ENCODE measurements at regions not wholly inside any gene's neighbourhood (a gene's known extent, or its start where the extent isn't known, plus 50 kb on each side); places are given as distances from the start of the nearest gene placed in this dataset.

DNA sequence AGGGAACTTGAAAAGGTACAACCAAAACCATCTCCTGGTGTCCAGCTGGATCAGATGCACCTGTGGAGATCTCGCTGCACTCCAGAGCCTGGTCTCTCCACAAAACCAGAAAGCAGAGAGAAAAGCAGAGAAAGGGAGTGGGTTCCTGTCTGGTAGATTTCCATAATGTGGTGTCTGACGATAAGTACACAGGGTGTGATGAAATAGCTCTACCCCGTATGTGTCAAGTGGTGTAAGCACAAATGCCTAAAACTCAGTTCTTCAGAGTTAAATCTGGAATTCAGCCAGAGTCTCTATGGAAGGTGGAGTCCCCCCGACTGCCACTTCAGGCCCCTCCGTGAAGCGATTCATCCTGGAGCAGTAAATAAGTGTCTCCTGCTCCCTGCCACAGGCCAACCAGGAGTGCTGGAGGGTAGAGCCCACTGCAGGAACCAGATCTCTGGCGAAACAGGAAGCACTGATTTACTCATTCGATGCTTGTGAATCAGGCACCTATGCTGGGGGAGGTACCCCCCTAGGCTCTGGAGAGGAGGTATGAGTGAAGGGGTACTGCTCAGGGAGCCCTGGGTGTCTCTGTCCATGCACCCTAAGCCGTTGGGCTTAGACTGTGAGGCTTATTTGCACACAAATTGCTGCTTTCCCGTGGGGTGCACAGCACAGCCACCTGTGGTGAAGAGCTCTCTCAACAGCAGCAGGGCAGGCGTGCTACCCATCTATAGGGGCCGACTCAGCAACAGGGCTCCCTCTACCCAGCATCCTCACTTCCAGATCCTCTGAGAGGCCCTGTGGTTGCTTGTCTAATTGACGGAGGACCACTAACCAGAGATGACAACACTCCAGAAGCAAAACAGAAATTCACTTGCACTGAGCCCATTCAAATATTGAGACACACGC is 97.1 kb upstream of the MYOCD start:
- DNase-seq (ENCODE audit: low spot score in 2 of 2) (no peak), FAIRE-seq (no peak)

DNA sequence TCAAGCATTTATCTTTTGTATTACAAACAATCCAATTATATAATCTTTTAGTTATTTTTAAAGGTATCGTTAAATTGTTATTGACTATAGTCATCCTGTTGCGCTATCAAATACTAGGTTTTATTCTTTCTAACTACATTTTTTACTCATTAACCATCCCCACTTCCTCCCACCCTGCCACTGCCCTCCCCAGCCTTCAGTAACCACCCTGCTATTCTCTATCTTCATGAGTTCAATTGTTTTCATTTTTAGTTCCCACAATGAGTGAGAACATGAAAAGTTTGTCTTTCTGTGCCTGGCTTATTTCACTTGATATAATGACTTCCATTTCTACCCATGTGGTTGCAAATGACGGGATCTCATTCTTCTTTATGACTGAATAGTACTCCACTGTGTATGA is 94.1 kb upstream of the MYOCD start:
- DNase-seq (ENCODE audit: low spot score in 2 of 2) (no peak), FAIRE-seq (no peak)

DNA sequence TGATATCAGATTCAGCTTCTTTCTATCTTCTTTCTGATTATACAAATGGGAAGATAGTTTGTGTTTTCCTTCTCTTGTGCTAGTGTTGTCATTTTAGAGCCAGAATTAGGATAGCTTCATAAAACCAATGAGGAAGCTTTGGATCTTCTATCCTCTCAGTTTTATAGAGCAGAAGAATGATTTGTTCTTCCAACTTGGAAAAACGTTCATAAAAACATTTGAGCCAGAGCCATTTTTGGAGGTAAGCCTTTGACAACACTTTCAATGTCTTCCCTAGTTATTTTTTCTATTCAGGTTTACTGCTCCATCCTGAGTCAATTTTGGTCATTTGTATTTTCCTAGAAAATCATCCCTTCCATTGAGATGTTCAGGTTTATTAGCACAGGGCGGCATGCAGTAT is 91.2 kb upstream of the MYOCD start:
- FAIRE-seq = no peak
- no peak for DNase-seq (ENCODE audit: low spot score in 2 of 2)

GRCh38 chr17:12575641-12576040 is 90.0 kb upstream of the MYOCD start:
- FAIRE-seq (no peak), DNase-seq (ENCODE audit: low spot score in 2 of 2) (no peak)

DNA sequence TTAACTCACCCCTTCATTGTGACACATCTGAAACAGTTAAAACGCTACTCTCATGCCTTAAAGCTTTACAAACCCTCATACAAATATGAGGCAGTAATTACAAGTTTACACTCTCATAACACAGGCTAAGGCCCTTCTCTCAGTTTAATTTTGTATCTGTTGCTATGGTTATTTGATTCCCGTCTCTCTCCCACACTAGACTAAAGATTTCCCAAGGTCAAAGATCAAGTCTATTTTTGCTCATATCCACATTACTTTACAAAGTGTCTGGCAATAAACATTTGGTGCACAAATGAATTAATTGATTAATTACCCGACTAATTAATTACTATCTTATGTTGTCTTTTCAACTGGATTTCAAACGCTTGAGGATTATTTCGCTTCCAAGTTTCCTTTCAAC is 86.4 kb upstream of the MYOCD start:
- FAIRE-seq = no peak

GRCh38 chr17:12580640-12581039 is 85.0 kb upstream of the MYOCD start:
- FAIRE-seq = no peak

More for the DNA sequence above, 86.4 kb upstream of the MYOCD start:
- no peak for DNase-seq (ENCODE audit: low spot score in 2 of 2)

GRCh38 chr17:12584727-12585126 is 81.0 kb upstream of the MYOCD start:
- DNase-seq (ENCODE audit: low spot score in 2 of 2) (no peak), FAIRE-seq (no peak)

More at GRCh38 chr17:12580640-12581039, 85.0 kb upstream of the MYOCD start:
- DNase-seq (ENCODE audit: low spot score in 2 of 2) = no peak

DNA sequence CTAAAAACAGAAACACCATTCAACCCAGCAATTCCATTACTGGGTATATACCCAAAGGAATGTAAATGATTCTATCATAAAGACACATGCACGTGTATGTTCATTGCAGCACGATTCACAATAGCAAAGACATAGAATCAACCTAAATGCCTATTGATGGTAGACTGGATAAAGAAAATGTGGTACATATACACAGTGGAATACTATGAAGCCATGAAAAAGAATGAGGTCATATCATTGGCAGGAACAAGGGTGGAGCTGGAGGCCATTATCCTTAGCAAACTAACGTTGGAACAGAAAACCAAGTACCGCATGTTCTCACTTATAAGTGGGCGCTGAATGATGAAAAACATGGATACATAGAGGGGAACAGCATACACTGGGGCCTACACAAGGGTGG is 77.2 kb upstream of the MYOCD start:
- no peak for DNase-seq (ENCODE audit: low spot score in 2 of 2)
- no peak for FAIRE-seq

DNA sequence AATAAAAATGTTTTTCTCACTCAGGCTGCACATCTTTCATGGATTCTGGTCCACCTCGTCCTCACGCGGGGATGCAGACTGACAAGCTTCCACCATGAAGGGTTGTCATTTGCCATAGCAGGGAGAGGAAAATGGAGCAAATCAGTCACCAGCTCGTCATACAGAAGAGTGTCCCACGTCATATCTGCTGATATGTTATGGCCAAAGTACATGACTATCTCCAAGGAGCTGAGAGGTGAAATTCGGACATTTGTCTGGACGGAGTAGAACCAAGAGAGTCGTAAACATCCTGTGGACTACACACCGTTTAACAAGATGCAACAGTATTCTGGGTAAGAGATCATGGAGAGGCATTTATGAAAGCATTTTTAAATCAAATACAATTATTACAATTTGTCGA is 75.3 kb upstream of the MYOCD start:
- DNase-seq (ENCODE audit: low spot score in 2 of 2) (no peak), FAIRE-seq (no peak)

DNA sequence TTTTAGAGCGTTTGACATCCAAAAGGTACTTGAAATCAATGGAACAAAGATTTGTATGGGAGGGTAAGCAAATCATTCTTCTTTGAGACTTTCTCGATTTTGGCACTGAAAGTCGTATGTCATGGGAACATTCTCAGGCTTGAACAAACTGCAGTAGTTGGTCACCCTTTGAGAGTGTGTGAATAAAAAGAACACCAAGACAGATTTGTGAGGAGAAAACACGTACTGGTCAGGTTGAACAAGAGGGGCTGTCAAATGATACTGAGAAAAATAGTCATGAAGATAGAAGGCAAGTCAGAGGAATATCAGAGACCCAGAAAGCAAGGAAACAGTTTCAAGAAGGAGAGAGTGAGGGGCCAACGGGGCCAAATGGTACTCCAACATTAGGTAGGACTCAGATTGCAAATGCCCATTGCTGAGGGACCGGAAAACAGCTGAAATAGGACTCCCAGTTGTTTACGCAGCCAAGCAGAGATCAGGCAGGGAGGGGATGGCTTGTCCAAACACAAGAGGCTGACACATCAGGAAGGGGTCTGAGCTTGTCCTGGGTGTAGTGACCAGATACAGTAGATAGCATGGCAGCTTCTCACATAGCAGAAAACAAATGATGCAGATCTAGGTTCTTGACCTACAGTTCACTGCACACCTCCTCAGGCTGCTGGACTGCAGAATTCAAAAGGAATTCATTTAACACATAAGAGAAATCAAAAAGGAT is 74.5 kb upstream of the MYOCD start:
- no peak for DNase-seq (ENCODE audit: low spot score in 2 of 2)
- no peak for FAIRE-seq

GRCh38 chr17:12592941-12593340 is 72.7 kb upstream of the MYOCD start:
- FAIRE-seq = no peak
- DNase-seq (ENCODE audit: low spot score in 2 of 2) = no peak

DNA sequence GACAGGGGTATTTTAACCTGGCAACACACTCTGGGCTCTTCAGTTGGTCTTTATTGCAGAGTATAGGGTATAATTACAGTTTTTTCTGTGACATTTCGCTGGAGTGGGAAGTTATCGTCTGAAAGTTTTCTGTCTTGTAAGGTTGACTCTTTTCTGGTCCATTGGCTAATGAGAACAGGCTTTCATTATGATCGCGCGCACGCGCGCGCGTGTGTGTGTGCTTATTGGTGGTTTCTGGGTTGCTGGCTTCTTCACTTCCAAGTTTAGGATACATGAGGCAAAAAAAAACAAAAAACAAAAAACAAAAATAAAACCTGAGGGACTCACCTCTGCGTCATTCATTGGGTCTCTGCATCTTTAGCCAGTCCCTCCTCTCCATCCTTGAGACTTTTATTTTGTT is 68.7 kb upstream of the MYOCD start:
- DNase-seq (ENCODE audit: low spot score in 2 of 2) = no peak
- no peak for FAIRE-seq

DNA sequence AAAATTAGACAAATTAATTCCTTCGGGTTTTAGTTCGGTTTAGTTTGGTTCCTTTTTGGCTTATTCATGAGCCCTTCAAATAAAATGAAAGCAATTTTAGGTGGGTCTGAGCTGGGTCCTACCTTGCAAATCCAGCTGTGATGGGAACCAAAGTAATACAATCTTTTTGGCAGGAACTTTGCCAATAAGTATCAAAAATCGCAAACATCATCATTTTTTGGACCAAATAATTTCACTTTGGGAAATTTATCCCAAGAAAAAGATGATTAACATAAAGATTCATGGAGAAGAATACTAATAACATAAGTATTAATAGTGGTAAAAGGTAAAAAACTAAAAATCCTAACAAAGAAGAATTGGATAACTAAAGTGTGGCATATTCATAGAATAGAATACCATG is 67.8 kb upstream of the MYOCD start:
- no peak for FAIRE-seq
- no peak for DNase-seq (ENCODE audit: low spot score in 2 of 2)

GRCh38 chr17:12599186-12599920 is 66.3 kb upstream of the MYOCD start:
- DNase-seq (ENCODE audit: low spot score in 2 of 2) = no peak
- FAIRE-seq = no peak

DNA sequence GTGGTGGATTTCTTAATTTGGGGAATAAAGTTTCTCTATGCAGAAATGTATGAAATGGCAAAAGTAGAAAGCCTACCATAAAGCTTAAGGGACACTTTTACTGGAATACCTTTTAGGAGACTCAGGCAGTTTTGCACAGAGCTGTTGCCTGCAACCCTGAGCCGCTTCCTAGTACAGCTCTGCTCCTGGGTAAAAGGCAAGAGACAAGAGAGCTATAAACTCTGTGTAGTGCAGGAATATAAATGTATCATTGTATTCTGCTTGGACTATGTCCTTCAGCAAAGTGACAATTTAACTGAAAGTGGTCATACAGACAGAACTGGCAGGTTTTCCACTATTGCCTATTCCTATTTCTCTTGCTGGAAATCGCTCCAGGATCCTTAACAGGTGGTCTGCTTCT is 65.3 kb upstream of the MYOCD start:
- FAIRE-seq (no peak), DNase-seq (ENCODE audit: low spot score in 2 of 2) (no peak)

GRCh38 chr17:12603566-12603965 is 62.1 kb upstream of the MYOCD start:
- FAIRE-seq (no peak), DNase-seq (ENCODE audit: low spot score in 2 of 2) (no peak)

DNA sequence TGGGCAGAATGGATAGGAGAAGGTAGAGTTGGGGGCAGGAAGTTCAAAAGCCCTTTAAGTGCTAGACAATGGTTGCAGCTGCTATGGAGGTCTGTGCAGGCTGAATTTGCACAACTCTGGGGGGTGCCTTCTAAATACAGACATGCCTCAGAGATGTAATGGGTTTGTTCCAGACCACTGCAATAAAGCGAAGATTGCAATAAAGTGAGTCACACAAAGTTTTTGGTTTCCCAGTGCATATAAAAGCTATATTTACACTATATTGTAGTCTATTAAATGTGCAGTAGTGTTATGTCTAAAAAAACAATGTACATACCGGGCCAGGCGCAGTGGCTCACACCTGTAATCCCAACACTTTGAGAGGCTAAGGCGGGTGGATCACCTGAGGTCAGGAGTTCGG is 60.5 kb upstream of the MYOCD start:
- DNase-seq (ENCODE audit: low spot score in 2 of 2) = no peak
- FAIRE-seq = no peak

- DNase-seq (ENCODE audit: low spot score in 2 of 2) (no peak), FAIRE-seq (no peak)
Measured at GRCh38 chr17:12613566-12613965, 52.1 kb upstream of the MYOCD start.

Data from frontal cortex (tissue), 3 donors.